ENCODE measurements at regions not wholly inside any gene's neighbourhood (a gene's known extent, or its start where the extent isn't known, plus 50 kb on each side); places are given as distances from the start of the nearest gene placed in this dataset.

GRCh38 chr2:156659694-156660093, 223.5 kb downstream of the GPD2 start:
- no peak for TF ChIP-seq EP300 (conservative IDR thresholded peaks at IDR 0.05; ENCODE audit: poor library complexity, severe bottlenecking)
- TF ChIP-seq TAF1 (IDR thresholded peaks at IDR 0.05; ENCODE audit: low read depth), result no peak
- TF ChIP-seq CTCF (IDR thresholded peaks at IDR 0.05; ENCODE audit: poor library complexity, severe bottlenecking), result no peak
- no peak for TF ChIP-seq SMC3 (conservative IDR thresholded peaks at IDR 0.05; ENCODE audit: poor library complexity)
- TF ChIP-seq EZH2 (IDR thresholded peaks at IDR 0.05; ENCODE audit: borderline replicate concordance, insufficient read depth, low read length, poor library complexity, severe bottlenecking), result no peak
- no peak for TF ChIP-seq RAD21 (conservative IDR thresholded peaks at IDR 0.05)
- no peak for TF ChIP-seq MXI1 (conservative IDR thresholded peaks at IDR 0.05; ENCODE audit: poor library complexity, severe bottlenecking)
- TF ChIP-seq REST (IDR thresholded peaks at IDR 0.05; ENCODE audit: borderline replicate concordance), result no peak
- no peak for TF ChIP-seq POLR2AphosphoS5 (IDR thresholded peaks at IDR 0.05)
- H3K4me2 ChIP-seq (ENCODE audit: low read length), result no peak overlapping the region
- no peak overlapping the region for H3K27ac ChIP-seq (ENCODE audit: low read length)

GRCh38 chr2:156663757-156664409, 227.7 kb downstream of the GPD2 start:
- no peak overlapping the region for H3K27ac ChIP-seq (ENCODE audit: low read length)

More at GRCh38 chr2:156659694-156660093, 223.5 kb downstream of the GPD2 start:
- Histone ChIP-seq H3F3A (ENCODE audit: insufficient read depth, low read length, poor library complexity, severe bottlenecking) (no peaks in the 10 kb centered on the region), H3K36me3 (ENCODE audit: insufficient read depth, low read length) (no peaks in the 10 kb centered on the region), H3K9me2 (ENCODE audit: insufficient read depth, low read length) (no peaks in the 10 kb centered on the region), H3K4me3 (ENCODE audit: low read length) (no peak overlapping the region), H3K9me3 (ENCODE audit: low read length) (no peaks in the 10 kb centered on the region), H3K27me3 (ENCODE audit: insufficient read depth, low read depth, low read length) (no peaks in the 10 kb centered on the region), H3K79me2 (replicated peaks; ENCODE audit: insufficient read depth, low read length) (no peaks in the 10 kb centered on the region), H2AFZ (ENCODE audit: low read depth, low read length) (no peak overlapping the region), H4K20me1 (ENCODE audit: insufficient read depth) (no peaks in the 10 kb centered on the region), H3K9ac (ENCODE audit: low read length) (no peak overlapping the region)

More at GRCh38 chr2:156663757-156664409, 227.7 kb downstream of the GPD2 start:
- Histone ChIP-seq H3K9me2 (ENCODE audit: insufficient read depth, low read length) (no peaks in the 10 kb centered on the region), H3K27me3 (ENCODE audit: insufficient read depth, low read depth, low read length) (no peaks in the 10 kb centered on the region), H3K4me3 (ENCODE audit: low read length) (no peak overlapping the region), H3K36me3 (ENCODE audit: insufficient read depth, low read length) (no peaks in the 10 kb centered on the region), H3K79me2 (replicated peaks; ENCODE audit: insufficient read depth, low read length) (no peaks in the 10 kb centered on the region), H3K4me2 (ENCODE audit: low read length) (no peak overlapping the region), H4K20me1 (ENCODE audit: insufficient read depth) (no peaks in the 10 kb centered on the region), H3F3A (ENCODE audit: insufficient read depth, low read length, poor library complexity, severe bottlenecking) (no peaks in the 10 kb centered on the region), H2AFZ (ENCODE audit: low read depth, low read length) (no peak overlapping the region), H3K9me3 (ENCODE audit: low read length) (no peaks in the 10 kb centered on the region), H3K9ac (ENCODE audit: low read length) (no peak overlapping the region)
- no peak for TF ChIP-seq REST (IDR thresholded peaks at IDR 0.05; ENCODE audit: borderline replicate concordance)
- no peak for TF ChIP-seq MXI1 (conservative IDR thresholded peaks at IDR 0.05; ENCODE audit: poor library complexity, severe bottlenecking)
- no peak for TF ChIP-seq EZH2 (IDR thresholded peaks at IDR 0.05; ENCODE audit: borderline replicate concordance, insufficient read depth, low read length, poor library complexity, severe bottlenecking)
- no peak for TF ChIP-seq SMC3 (conservative IDR thresholded peaks at IDR 0.05; ENCODE audit: poor library complexity)
- no peak for TF ChIP-seq TAF1 (IDR thresholded peaks at IDR 0.05; ENCODE audit: low read depth)
- TF ChIP-seq CTCF (IDR thresholded peaks at IDR 0.05; ENCODE audit: poor library complexity, severe bottlenecking), result no peak
- TF ChIP-seq EP300 (conservative IDR thresholded peaks at IDR 0.05; ENCODE audit: poor library complexity, severe bottlenecking), result no peak
- no peak for TF ChIP-seq POLR2AphosphoS5 (IDR thresholded peaks at IDR 0.05)
- TF ChIP-seq RAD21 (conservative IDR thresholded peaks at IDR 0.05), result no peak
